Bronchial epithelial cell (primary cell): ENCODE measurements at regions not wholly inside any gene's neighbourhood (a gene's known extent, or its start where the extent isn't known, plus 50 kb on each side); places are given as distances from the start of the nearest gene placed in this dataset.

ENCODE experiments used
- DNase-seq: peaks from one replicate; pipeline ENCODE4 v3.0.0-alpha.2; 2010; ENCODE audit warnings: low read depth
- FAIRE-seq: peaks from 2 replicates; lab custom pipeline; 2011; peaks lifted over from hg19 to GRCh38; lab: Jason Lieb, UNC
- H3K27me3 ChIP-seq: 2 replicates; pipeline ENCODE4 v1.5.1; 2011; ENCODE audit warnings: low read length; ENCODE audit not compliant: control insufficient read depth, insufficient read depth
- H3K36me3 ChIP-seq: 2 replicates; pipeline ENCODE4 v1.5.1; 2011; ENCODE audit warnings: low read length; ENCODE audit not compliant: control insufficient read depth, insufficient read depth
- H3K4me3 ChIP-seq: 2 replicates; pipeline ENCODE4 v1.5.1; 2011; ENCODE audit warnings: mild to moderate bottlenecking, low read depth, low read length, control low read depth
- CTCF ChIP-seq: IDR thresholded peaks from 2 replicates; pipeline ENCODE4 v1.5.1; 2011; ENCODE audit warnings: mild to moderate bottlenecking, moderate library complexity, low read length, control low read depth, inconsistent platforms; ENCODE audit not compliant: insufficient read depth, severe bottlenecking

- Histone ChIP-seq H3K27me3 (no peaks in the 10 kb centered on the region), H3K4me3 (no peak overlapping the region), H3K36me3 (no peaks in the 10 kb centered on the region)
- no peak for TF ChIP-seq CTCF
- no peak for FAIRE-seq
- DNase-seq, result no peak
Observed at GRCh38 chr4:43243433-43244116, 351.1 kb downstream of the GRXCR1 start.

DNA sequence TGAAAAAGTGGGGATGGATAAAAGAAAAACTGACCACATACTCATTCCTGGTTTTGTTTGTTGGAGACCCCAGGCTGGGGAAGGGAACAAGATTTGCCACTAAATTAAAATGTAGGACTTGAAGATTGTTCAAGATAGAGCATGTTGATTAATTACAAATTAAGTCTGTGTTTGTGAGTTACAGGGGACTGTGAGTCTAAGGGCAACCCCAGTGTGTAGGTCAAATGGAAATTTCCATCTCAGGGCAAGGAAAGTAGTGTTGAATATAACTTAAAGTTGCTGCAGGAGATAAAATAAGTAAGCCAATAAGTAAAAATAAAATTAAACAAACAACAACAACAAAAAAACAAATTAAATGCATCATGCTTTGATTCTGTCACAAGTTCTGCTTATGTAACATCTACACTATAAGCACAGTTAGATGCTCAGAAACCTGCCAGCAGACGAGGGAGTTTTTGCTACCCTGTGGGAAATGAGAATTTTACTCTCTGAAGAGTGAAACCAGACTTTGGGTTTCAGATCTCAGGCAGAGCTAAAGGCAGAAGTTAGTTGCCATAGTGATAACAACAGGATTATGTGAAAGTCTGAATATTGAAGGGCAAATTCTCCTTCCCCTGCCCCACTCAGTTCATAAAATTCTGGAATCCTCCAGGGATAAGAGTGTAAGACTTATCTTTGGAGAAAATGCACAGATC lies 352.3 kb downstream of the GRXCR1 start:
- no peak for FAIRE-seq
- no peak for TF ChIP-seq CTCF

GRCh38 chr4:43251841-43252240 lies 359.3 kb downstream of the GRXCR1 start:
- DNase-seq (peak; percentile 13), FAIRE-seq (no peak)
- H3K4me3 ChIP-seq, result no peak overlapping the region

More for the DNA sequence above, 352.3 kb downstream of the GRXCR1 start:
- H3K4me3 ChIP-seq, result no peak overlapping the region
- no peaks in the 10 kb centered on the region for H3K36me3 ChIP-seq
- no peaks in the 10 kb centered on the region for H3K27me3 ChIP-seq
- no peak for DNase-seq

DNA sequence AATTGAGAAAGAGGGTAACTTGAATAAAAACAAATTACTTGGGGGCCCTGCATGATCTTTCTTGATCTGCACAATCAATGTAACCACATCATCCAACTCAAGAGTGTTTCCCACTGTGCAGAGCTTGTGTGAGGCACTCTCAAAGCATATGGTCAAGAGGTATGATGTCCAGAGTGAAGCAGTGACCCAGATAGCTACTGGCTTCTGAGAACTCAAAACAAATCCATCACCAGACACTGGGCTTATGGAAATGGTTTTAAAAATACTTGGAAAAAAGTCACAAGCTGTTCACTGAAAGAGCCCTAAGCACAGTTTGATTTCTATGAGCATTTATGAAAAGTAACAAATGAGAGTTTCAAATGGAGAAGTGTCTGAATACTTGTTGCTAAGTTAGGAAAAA lies 361.0 kb downstream of the GRXCR1 start:
- no peaks in the 10 kb centered on the region for H3K27me3 ChIP-seq
- H3K4me3 ChIP-seq, result no peak overlapping the region
- no peak for DNase-seq
- no peaks in the 10 kb centered on the region for H3K36me3 ChIP-seq
- FAIRE-seq, result no peak
- no peak for TF ChIP-seq CTCF

More at GRCh38 chr4:43251841-43252240, 359.3 kb downstream of the GRXCR1 start:
- Histone ChIP-seq H3K27me3 (no peaks in the 10 kb centered on the region), H3K36me3 (no peaks in the 10 kb centered on the region)
- TF ChIP-seq CTCF, result no peak

GRCh38 chr4:43264730-43265129 lies 372.2 kb downstream of the GRXCR1 start:
- H3K36me3 ChIP-seq, result no peaks in the 10 kb centered on the region
- no peak overlapping the region for H3K4me3 ChIP-seq
- no peak for FAIRE-seq
- no peak for DNase-seq
- H3K27me3 ChIP-seq, result no peaks in the 10 kb centered on the region
- TF ChIP-seq CTCF, result no peak
